ENCODE measurements at regions not wholly inside any gene's neighbourhood (a gene's known extent, or its start where the extent isn't known, plus 50 kb on each side); places are given as distances from the start of the nearest gene placed in this dataset.

GRCh38 chr1:213337025-213337678, 286.1 kb downstream of the RPS6KC1 start:
- TF ChIP-seq EZH2 (IDR thresholded peaks at IDR 0.05; ENCODE audit: borderline replicate concordance, insufficient read depth, low read depth, low read length, poor library complexity, severe bottlenecking), result no peak
- TF ChIP-seq CTCF (IDR thresholded peaks at IDR 0.05), result no peak
- DNase-seq (no peak), ATAC-seq (ENCODE audit: low read depth) (no peak)
- H3K9me3 ChIP-seq (ENCODE audit: control extremely low read depth in 1 of 3, control insufficient read depth in 2 of 3, insufficient read depth in 1 of 3, low read length in 2 of 3), result no peaks in the 10 kb centered on the region
- H3K27me3 ChIP-seq (replicated peaks in 1 of 4; ENCODE audit: control extremely low read depth in 1 of 4, control insufficient read depth in 3 of 4, insufficient read depth in 4 of 4, low read length in 3 of 4), result no peaks in the 10 kb centered on the region
- intact Hi-C loops (cut with micrococcal nuclease), result no loop called here
- CTCF ChIA-PET, result no interaction called here
- H3K27me3 Mint-ChIP-seq, result peaks cover 15% of the 10 kb centered on the region
- no peak overlapping the region for H3K4me2 ChIP-seq (replicated peaks; ENCODE audit: low read depth, low read length, poor library complexity, severe bottlenecking)
- no peaks in the 10 kb centered on the region for H3K4me1 Mint-ChIP-seq
- no peaks in the 10 kb centered on the region for H3K36me3 ChIP-seq (replicated peaks in 1 of 2; ENCODE audit: control extremely low read depth in 1 of 2, control insufficient read depth in 1 of 2, extremely low read depth in 1 of 2, insufficient read depth in 2 of 2, low read length in 1 of 2)
- H3K4me1 ChIP-seq (ENCODE audit: control insufficient read depth in 2 of 2, insufficient read depth in 2 of 2, low read length in 2 of 2), result no peaks in the 10 kb centered on the region
- no peaks in the 10 kb centered on the region for H4K20me1 ChIP-seq (ENCODE audit: control insufficient read depth, insufficient read depth, low read length, poor library complexity, severe bottlenecking)
- H3K27ac ChIP-seq (ENCODE audit: low read length in 2 of 2), result no peak overlapping the region
- no peaks in the 10 kb centered on the region for H3K79me2 ChIP-seq (ENCODE audit: control insufficient read depth, insufficient read depth, low read length)
- WGBS (ENCODE audit: insufficient coverage), result no CpG with 5 or more reads among the region's 3 CpGs
- H3K4me3 Mint-ChIP-seq, result no peak overlapping the region
- no peak overlapping the region for H3K9ac ChIP-seq (ENCODE audit: low read length)
- no peak overlapping the region for H3K4me3 ChIP-seq (ENCODE audit: control extremely low read depth in 1 of 5, extremely low read depth in 1 of 5, insufficient read depth in 1 of 5, low read depth in 2 of 5, low read length in 4 of 5)
- no peak overlapping the region for H3K27ac Mint-ChIP-seq
- POLR2A ChIA-PET, result no interaction called here
- H3K9me3 Mint-ChIP-seq (ENCODE audit: insufficient read depth), result peaks cover 3% of the 10 kb centered on the region
- H2AFZ ChIP-seq (ENCODE audit: insufficient read depth, low read depth, low read length, poor library complexity, severe bottlenecking), result no peak overlapping the region

- intact Hi-C loops (cut with micrococcal nuclease), result no loop called here
- ATAC-seq (ENCODE audit: low read depth) (no peak), DNase-seq (no peak)
- Histone ChIP-seq H3K36me3 (replicated peaks in 1 of 2; ENCODE audit: control extremely low read depth in 1 of 2, control insufficient read depth in 1 of 2, extremely low read depth in 1 of 2, insufficient read depth in 2 of 2, low read length in 1 of 2) (no peaks in the 10 kb centered on the region), H4K20me1 (ENCODE audit: control insufficient read depth, insufficient read depth, low read length, poor library complexity, severe bottlenecking) (no peaks in the 10 kb centered on the region), H3K9me3 (ENCODE audit: control extremely low read depth in 1 of 3, control insufficient read depth in 2 of 3, insufficient read depth in 1 of 3, low read length in 2 of 3) (no peaks in the 10 kb centered on the region), H3K27ac (ENCODE audit: low read length in 2 of 2) (no peak overlapping the region), H3K4me1 (ENCODE audit: control insufficient read depth in 2 of 2, insufficient read depth in 2 of 2, low read length in 2 of 2) (no peaks in the 10 kb centered on the region), H2AFZ (ENCODE audit: insufficient read depth, low read depth, low read length, poor library complexity, severe bottlenecking) (no peak overlapping the region), H3K4me2 (replicated peaks; ENCODE audit: low read depth, low read length, poor library complexity, severe bottlenecking) (no peak overlapping the region), H3K9ac (ENCODE audit: low read length) (no peak overlapping the region), H3K27me3 (replicated peaks in 1 of 4; ENCODE audit: control extremely low read depth in 1 of 4, control insufficient read depth in 3 of 4, insufficient read depth in 4 of 4, low read length in 3 of 4) (no peaks in the 10 kb centered on the region), H3K79me2 (ENCODE audit: control insufficient read depth, insufficient read depth, low read length) (no peaks in the 10 kb centered on the region), H3K4me3 (ENCODE audit: control extremely low read depth in 1 of 5, extremely low read depth in 1 of 5, insufficient read depth in 1 of 5, low read depth in 2 of 5, low read length in 4 of 5) (no peak overlapping the region)
- ChIA-PET CTCF (no interaction called here), POLR2A (no interaction called here)
- Mint-ChIP-seq H3K27ac (no peak overlapping the region), H3K9me3 (ENCODE audit: insufficient read depth) (peaks cover 6% of the 10 kb centered on the region), H3K4me1 (no peaks in the 10 kb centered on the region), H3K4me3 (no peak overlapping the region), H3K27me3 (peaks cover 15% of the 10 kb centered on the region)
- no peak for TF ChIP-seq EZH2 (IDR thresholded peaks at IDR 0.05; ENCODE audit: borderline replicate concordance, insufficient read depth, low read depth, low read length, poor library complexity, severe bottlenecking)
- TF ChIP-seq CTCF (IDR thresholded peaks at IDR 0.05), result no peak
- WGBS (ENCODE audit: insufficient coverage), result 78% methylated on average over 2 of the region's 3 CpGs
Measured at GRCh38 chr1:213340593-213340992, 289.6 kb downstream of the RPS6KC1 start.

Measured in B cell (primary cell).